ENCODE measurements at regions not wholly inside any gene's neighbourhood (a gene's known extent, or its start where the extent isn't known, plus 50 kb on each side); places are given as distances from the start of the nearest gene placed in this dataset.

DNA sequence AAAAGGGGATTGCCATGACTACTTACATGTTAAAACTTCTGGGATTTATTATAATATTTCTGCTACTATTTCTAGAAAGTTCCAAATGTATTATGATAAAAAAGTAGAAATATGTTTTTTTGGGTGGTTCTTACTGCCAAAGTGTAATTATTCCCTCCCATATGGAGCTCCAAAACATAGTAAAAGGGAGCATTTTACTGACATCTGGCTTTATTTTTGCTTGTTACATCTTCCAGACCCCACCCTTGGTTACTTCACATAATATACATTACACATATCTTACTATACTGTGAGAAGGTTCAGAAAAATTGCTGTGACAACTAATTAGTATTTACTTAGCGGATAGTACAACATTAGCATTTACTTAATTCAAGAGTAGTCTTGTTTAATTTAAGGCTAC is 205.1 kb upstream of the TLL1 start:
- ChIA-PET CTCF (no interaction called here), POLR2A (no interaction called here)
- TF ChIP-seq, protein P1, sequence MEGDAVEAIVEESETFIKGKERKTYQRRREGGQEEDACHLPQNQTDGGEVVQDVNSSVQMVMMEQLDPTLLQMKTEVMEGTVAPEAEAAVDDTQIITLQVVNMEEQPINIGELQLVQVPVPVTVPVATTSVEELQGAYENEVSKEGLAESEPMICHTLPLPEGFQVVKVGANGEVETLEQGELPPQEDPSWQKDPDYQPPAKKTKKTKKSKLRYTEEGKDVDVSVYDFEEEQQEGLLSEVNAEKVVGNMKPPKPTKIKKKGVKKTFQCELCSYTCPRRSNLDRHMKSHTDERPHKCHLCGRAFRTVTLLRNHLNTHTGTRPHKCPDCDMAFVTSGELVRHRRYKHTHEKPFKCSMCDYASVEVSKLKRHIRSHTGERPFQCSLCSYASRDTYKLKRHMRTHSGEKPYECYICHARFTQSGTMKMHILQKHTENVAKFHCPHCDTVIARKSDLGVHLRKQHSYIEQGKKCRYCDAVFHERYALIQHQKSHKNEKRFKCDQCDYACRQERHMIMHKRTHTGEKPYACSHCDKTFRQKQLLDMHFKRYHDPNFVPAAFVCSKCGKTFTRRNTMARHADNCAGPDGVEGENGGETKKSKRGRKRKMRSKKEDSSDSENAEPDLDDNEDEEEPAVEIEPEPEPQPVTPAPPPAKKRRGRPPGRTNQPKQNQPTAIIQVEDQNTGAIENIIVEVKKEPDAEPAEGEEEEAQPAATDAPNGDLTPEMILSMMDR (IDR thresholded peaks at IDR 0.05; ENCODE audit: control extremely low read depth, extremely low read depth, low read depth, missing control alignments), result no peak
- no peak for DNase-seq (ENCODE audit: extremely low spot score)

GRCh38 chr4:165668694-165669093 is 204.3 kb upstream of the TLL1 start:
- no peak for DNase-seq (ENCODE audit: extremely low spot score)
- CTCF ChIA-PET, result no interaction called here
- POLR2A ChIA-PET, result interaction anchor here (0.5 kb wide), 1 partner anchor 188 kb away, joined by 3 read pairs; no protein-coding TSS in a partner anchor
- TF ChIP-seq, protein P1 (IDR thresholded peaks at IDR 0.05; ENCODE audit: control extremely low read depth, extremely low read depth, low read depth, missing control alignments), result no peak

- DNase-seq (ENCODE audit: extremely low spot score), result no peak
- TF ChIP-seq, protein P1 (IDR thresholded peaks at IDR 0.05; ENCODE audit: control extremely low read depth, extremely low read depth, low read depth, missing control alignments), result no peak
- ChIA-PET POLR2A (no interaction called here), CTCF (interaction anchor here (1.7 kb wide), 1 partner anchor 19 kb away, joined by 5 read pairs; no protein-coding TSS in a partner anchor)
These were observed 196.0 kb upstream of the TLL1 start for GRCh38 chr4:165677081-165677480.

GRCh38 chr4:165678236-165678935 is 194.7 kb upstream of the TLL1 start:
- POLR2A ChIA-PET, result no interaction called here
- CTCF ChIA-PET, result interaction anchor here (1.7 kb wide), 1 partner anchor 20 kb away, joined by 5 read pairs; no protein-coding TSS in a partner anchor
- DNase-seq (ENCODE audit: extremely low spot score), result no peak
- TF ChIP-seq, protein P1 (IDR thresholded peaks at IDR 0.05; ENCODE audit: control extremely low read depth, extremely low read depth, low read depth, missing control alignments), result no peak

- ChIA-PET CTCF (interaction anchor here (1.7 kb wide), 1 partner anchor 20 kb away, joined by 5 read pairs; no protein-coding TSS in a partner anchor), POLR2A (no interaction called here)
- DNase-seq (ENCODE audit: extremely low spot score), result no peak
- TF ChIP-seq, protein P1 (IDR thresholded peaks at IDR 0.05; ENCODE audit: control extremely low read depth, extremely low read depth, low read depth, missing control alignments), result no peak
These were observed 194.1 kb upstream of the TLL1 start for GRCh38 chr4:165678936-165679325.

- TF ChIP-seq, protein P1 (IDR thresholded peaks at IDR 0.05; ENCODE audit: control extremely low read depth, extremely low read depth, low read depth, missing control alignments), result no peak
- CTCF ChIA-PET, result interaction anchor here (1.2 to 1.6 kb wide), 3 partner anchors 10 to 120 kb away, joined by 3 to 5 read pairs (median 4); no protein-coding TSS in a partner anchor
- POLR2A ChIA-PET, result no interaction called here
- no peak for DNase-seq (ENCODE audit: extremely low spot score)
These were observed 192.2 kb upstream of the TLL1 start for GRCh38 chr4:165680821-165681220.

Data from GM10248 (cell line).